Keratinocyte (primary cell): ENCODE measurements at regions not wholly inside any gene's neighbourhood (a gene's known extent, or its start where the extent isn't known, plus 50 kb on each side); places are given as distances from the start of the nearest gene placed in this dataset.

ENCODE experiments used
- DNase-seq: peaks from one replicate; pipeline ENCODE4 v3.0.0-alpha.2; 2011; ENCODE audit warnings: low read depth, missing footprints, low spot score
- FAIRE-seq: peaks from 2 replicates; lab custom pipeline; 2011; peaks lifted over from hg19 to GRCh38; lab: Jason Lieb, UNC
- H2AFZ ChIP-seq: 2 replicates; pipeline ENCODE4 v1.6.0; 2012; ENCODE audit warnings: low read length, control low read depth, inconsistent platforms; ENCODE audit not compliant: control insufficient read depth
- H3K27ac ChIP-seq: 2 replicates; pipeline ENCODE4 v1.5.1; 2011; ENCODE audit warnings: low read length; ENCODE audit not compliant: control insufficient read depth, insufficient read depth
- H3K27me3 ChIP-seq: 3 replicates; pipeline ENCODE4 v1.6.0; 2011; ENCODE audit warnings: low read length; ENCODE audit not compliant: control insufficient read depth, insufficient read depth; ENCODE audit errors: extremely low read depth
- H3K36me3 ChIP-seq, 2 experiments: 2 replicates in 1 of 2; 3 replicates in 1 of 2; pipeline ENCODE4 v1.5.1; 2011; ENCODE audit warnings: low read length in 2 of 2, mild to moderate bottlenecking in 1 of 2; ENCODE audit not compliant: control insufficient read depth in 2 of 2, insufficient read depth in 2 of 2; ENCODE audit errors: extremely low read depth in 1 of 2
- H3K4me1 ChIP-seq: 3 replicates; pipeline ENCODE4 v1.5.1; 2011; ENCODE audit warnings: low read length; ENCODE audit not compliant: control insufficient read depth, insufficient read depth; ENCODE audit errors: extremely low read depth
- H3K4me2 ChIP-seq: 3 replicates; pipeline ENCODE4 v1.6.0; 2011; ENCODE audit warnings: low read depth, low read length; ENCODE audit not compliant: control insufficient read depth, insufficient read depth; ENCODE audit errors: extremely low read depth
- H3K4me3 ChIP-seq, 3 experiments: fragments of 200-600 bp in 1 of 3; sonication (generic) in 1 of 3; 2 replicates in 2 of 3; 3 replicates in 1 of 3; pipeline ENCODE4 v1.5.1; 2011 to 2016; ENCODE audit warnings: low read length in 3 of 3, mild to moderate bottlenecking in 3 of 3, control low read depth in 2 of 3, inconsistent platforms in 1 of 3, low read depth in 1 of 3, mixed read lengths in 1 of 3, mixed run types in 1 of 3, moderate library complexity in 1 of 3; ENCODE audit not compliant: control insufficient read depth in 2 of 3, insufficient read depth in 2 of 3; ENCODE audit errors: extremely low read depth in 1 of 3
- H3K79me2 ChIP-seq: 2 replicates; pipeline ENCODE4 v1.6.0; 2012; ENCODE audit warnings: low read length; ENCODE audit not compliant: control insufficient read depth, insufficient read depth
- H3K9ac ChIP-seq: 3 replicates; pipeline ENCODE4 v1.6.0; 2011; ENCODE audit warnings: low read length; ENCODE audit not compliant: control insufficient read depth, insufficient read depth; ENCODE audit errors: extremely low read depth
- H3K9me1 ChIP-seq: 3 replicates; pipeline ENCODE4 v1.6.0; 2011; ENCODE audit warnings: low read length; ENCODE audit not compliant: control insufficient read depth, insufficient read depth; ENCODE audit errors: extremely low read depth
- H3K9me3 ChIP-seq: 2 replicates; pipeline ENCODE4 v1.5.1; 2012; ENCODE audit warnings: low read depth, low read length; ENCODE audit not compliant: control insufficient read depth
- H4K20me1 ChIP-seq: 3 replicates; pipeline ENCODE4 v1.6.0; 2011; ENCODE audit warnings: low read length; ENCODE audit not compliant: control insufficient read depth, insufficient read depth; ENCODE audit errors: extremely low read depth
- EZH2 ChIP-seq: IDR thresholded peaks from one replicate; pipeline ENCODE4 v1.6.1; 2012; ENCODE audit warnings: inconsistent platforms, mild to moderate bottlenecking, low read length, moderate library complexity
- dilution Hi-C: fragments of 300-500 bp; cut with MboI; formaldehyde crosslinking; loops from one replicate; pipeline ENCODE4 v1.7.0; 2020; ENCODE audit warnings: low sequenced_read_pairs; ENCODE audit not compliant: extremely low pct_ligation_motif_present
- TF ChIP-seq, protein P1 (sequence below), 3 experiments: IDR thresholded peaks in 1 of 3; conservative IDR thresholded peaks in 1 of 3; optimal IDR thresholded peaks in 1 of 3; 2 replicates in 2 of 3; 3 replicates in 1 of 3; pipeline versions ENCODE3 to v1.5.1; 2011; ENCODE audit warnings: low read length in 3 of 3, mild to moderate bottlenecking in 3 of 3, moderate library complexity in 2 of 3, control low read depth in 1 of 3, inconsistent platforms in 1 of 3; ENCODE audit not compliant: insufficient read depth in 2 of 3; ENCODE audit errors: extremely low read depth in 1 of 3

DNA sequence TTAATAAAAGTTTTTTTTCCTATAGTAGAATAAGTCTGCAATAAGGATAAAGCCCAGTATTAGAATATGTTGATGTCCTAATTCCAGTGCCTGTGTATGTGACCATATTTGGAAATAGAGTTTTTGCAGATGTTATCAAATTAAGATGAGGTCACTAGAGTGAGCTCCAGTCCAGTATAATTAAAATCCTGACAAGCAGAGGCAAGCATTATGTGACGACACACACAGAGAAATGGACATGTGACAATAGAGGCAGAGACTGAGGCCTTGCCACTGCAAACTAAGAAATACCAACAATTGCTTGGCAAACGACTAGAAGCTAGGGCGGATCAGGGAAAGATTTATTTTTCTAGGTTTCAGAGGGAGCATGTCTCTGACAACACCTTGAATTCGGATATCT is 216.4 kb upstream of the CYLC2 start:
- no peak for FAIRE-seq
- Histone ChIP-seq H3K36me3 (no peaks in the 10 kb centered on the region), H3K9ac (no peak overlapping the region)

DNA sequence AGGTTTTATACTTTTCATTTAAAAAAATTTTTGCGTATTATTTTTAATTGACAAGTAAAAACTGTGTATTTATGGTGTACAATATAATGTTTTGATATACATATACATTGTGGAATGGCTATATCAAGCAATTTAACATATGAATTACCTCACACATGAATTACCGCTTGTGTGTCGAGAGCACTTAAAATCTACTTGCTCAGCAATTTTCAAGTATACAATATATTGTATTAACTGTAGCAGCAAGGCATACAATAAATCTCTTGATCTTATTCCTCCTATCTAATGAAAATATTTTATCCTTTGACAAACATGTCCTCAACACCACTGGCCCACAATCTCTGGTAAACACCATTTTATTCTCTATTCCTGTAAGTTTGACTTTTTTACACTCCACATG is 224.4 kb upstream of the CYLC2 start:
- Histone ChIP-seq H3K9ac (no peak overlapping the region), H3K27ac (no peak overlapping the region), H3K9me3 (no peaks in the 10 kb centered on the region), H3K4me1 (no peaks in the 10 kb centered on the region), H3K27me3 (no peaks in the 10 kb centered on the region), H3K9me1 (no peaks in the 10 kb centered on the region), H2AFZ (no peak overlapping the region), H3K4me2 (no peak overlapping the region), H3K4me3 (no peak overlapping the region), H3K36me3 (no peaks in the 10 kb centered on the region), H3K79me2 (no peaks in the 10 kb centered on the region), H4K20me1 (no peaks in the 10 kb centered on the region)
- TF ChIP-seq EZH2 = no peak
- TF ChIP-seq, protein P1, sequence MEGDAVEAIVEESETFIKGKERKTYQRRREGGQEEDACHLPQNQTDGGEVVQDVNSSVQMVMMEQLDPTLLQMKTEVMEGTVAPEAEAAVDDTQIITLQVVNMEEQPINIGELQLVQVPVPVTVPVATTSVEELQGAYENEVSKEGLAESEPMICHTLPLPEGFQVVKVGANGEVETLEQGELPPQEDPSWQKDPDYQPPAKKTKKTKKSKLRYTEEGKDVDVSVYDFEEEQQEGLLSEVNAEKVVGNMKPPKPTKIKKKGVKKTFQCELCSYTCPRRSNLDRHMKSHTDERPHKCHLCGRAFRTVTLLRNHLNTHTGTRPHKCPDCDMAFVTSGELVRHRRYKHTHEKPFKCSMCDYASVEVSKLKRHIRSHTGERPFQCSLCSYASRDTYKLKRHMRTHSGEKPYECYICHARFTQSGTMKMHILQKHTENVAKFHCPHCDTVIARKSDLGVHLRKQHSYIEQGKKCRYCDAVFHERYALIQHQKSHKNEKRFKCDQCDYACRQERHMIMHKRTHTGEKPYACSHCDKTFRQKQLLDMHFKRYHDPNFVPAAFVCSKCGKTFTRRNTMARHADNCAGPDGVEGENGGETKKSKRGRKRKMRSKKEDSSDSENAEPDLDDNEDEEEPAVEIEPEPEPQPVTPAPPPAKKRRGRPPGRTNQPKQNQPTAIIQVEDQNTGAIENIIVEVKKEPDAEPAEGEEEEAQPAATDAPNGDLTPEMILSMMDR (optimal IDR thresholded peaks at IDR 0.05 in 1 of 3, IDR thresholded peaks at IDR 0.05 in 1 of 3, conservative IDR thresholded peaks at IDR 0.05 in 1 of 3; ENCODE audit: extremely low read depth in 1 of 3, insufficient read depth in 2 of 3, low read length in 3 of 3) = no peak
- no peak for FAIRE-seq
- dilution Hi-C loops = no loop called here
- DNase-seq = no peak

More for the DNA sequence above, 216.4 kb upstream of the CYLC2 start:
- no peaks in the 10 kb centered on the region for H3K9me3 ChIP-seq
- dilution Hi-C loops = no loop called here
- no peaks in the 10 kb centered on the region for H4K20me1 ChIP-seq
- no peaks in the 10 kb centered on the region for H3K79me2 ChIP-seq
- no peaks in the 10 kb centered on the region for H3K9me1 ChIP-seq
- H3K4me3 ChIP-seq = no peak overlapping the region
- no peaks in the 10 kb centered on the region for H3K27me3 ChIP-seq
- DNase-seq = no peak
- no peaks in the 10 kb centered on the region for H3K4me1 ChIP-seq
- no peak overlapping the region for H3K4me2 ChIP-seq
- no peak overlapping the region for H3K27ac ChIP-seq
- TF ChIP-seq, protein P1 (optimal IDR thresholded peaks at IDR 0.05 in 1 of 3, IDR thresholded peaks at IDR 0.05 in 1 of 3, conservative IDR thresholded peaks at IDR 0.05 in 1 of 3; ENCODE audit: extremely low read depth in 1 of 3, insufficient read depth in 2 of 3, low read length in 3 of 3) = no peak
- TF ChIP-seq EZH2 = no peak
- H2AFZ ChIP-seq = no peak overlapping the region
